ENCODE measurements at regions not wholly inside any gene's neighbourhood (a gene's known extent, or its start where the extent isn't known, plus 50 kb on each side); places are given as distances from the start of the nearest gene placed in this dataset.

DNA sequence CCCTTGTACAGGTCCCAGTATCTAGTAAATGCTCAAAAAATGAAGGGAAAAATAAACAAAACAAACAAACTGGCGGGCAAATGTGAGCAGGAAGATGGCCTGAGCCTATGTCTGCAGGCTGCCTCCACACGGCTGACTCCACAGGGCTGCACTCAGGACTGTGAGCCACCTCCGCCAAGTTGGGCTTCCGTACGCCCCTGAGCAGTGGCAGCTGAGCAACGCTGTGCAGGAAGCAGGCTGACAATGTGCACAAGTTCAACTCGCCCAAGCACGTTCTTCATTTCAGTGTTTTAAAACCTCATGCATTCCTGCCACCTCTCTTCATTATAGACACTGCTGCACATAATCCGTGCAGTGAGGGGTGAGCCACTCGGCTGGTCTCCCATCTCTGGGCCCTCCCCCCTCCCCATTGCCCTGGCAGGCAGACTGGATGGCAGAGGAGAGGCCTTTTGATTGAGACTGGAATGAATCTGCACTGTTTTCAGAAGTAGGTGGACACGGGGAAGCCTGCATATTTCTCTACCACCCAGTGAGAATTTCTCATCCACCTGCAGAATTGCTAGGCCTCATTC, 915.3 kb downstream of the UQCRFS1 start:
- H2BK12ac ChIP-seq (ENCODE audit: insufficient read length, low read depth, low read length), result no peak overlapping the region
- TF ChIP-seq, protein P1, sequence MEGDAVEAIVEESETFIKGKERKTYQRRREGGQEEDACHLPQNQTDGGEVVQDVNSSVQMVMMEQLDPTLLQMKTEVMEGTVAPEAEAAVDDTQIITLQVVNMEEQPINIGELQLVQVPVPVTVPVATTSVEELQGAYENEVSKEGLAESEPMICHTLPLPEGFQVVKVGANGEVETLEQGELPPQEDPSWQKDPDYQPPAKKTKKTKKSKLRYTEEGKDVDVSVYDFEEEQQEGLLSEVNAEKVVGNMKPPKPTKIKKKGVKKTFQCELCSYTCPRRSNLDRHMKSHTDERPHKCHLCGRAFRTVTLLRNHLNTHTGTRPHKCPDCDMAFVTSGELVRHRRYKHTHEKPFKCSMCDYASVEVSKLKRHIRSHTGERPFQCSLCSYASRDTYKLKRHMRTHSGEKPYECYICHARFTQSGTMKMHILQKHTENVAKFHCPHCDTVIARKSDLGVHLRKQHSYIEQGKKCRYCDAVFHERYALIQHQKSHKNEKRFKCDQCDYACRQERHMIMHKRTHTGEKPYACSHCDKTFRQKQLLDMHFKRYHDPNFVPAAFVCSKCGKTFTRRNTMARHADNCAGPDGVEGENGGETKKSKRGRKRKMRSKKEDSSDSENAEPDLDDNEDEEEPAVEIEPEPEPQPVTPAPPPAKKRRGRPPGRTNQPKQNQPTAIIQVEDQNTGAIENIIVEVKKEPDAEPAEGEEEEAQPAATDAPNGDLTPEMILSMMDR (conservative IDR thresholded peaks at IDR 0.05), result no peak
- no peak overlapping the region for H3K4me2 ChIP-seq (ENCODE audit: insufficient read depth, insufficient read length, low read length)
- no peak overlapping the region for H3K14ac ChIP-seq (ENCODE audit: insufficient read depth, low read length)
- H3K23me2 ChIP-seq (ENCODE audit: insufficient read length, low read depth, low read length, poor library complexity, severe bottlenecking), result no peaks in the 10 kb centered on the region
- no peak overlapping the region for H2BK20ac ChIP-seq (ENCODE audit: low read depth, low read length, poor library complexity, severe bottlenecking)
- Mint-ChIP-seq H3K4me1 (peaks cover 31 to 33% of the 10 kb centered on the region in 2 experiments), H3K4me3 (no peak overlapping the region), H3K36me3 (ENCODE audit: insufficient read depth in 1 of 3, low read depth in 3 of 3) (no peaks in the 10 kb centered on the region; a peak in 1 of 7 replicates), H3K27ac (no peak overlapping the region), H3K9me3 (no peaks in the 10 kb centered on the region; a peak in 1 of 5 replicates), H3K27me3 (ENCODE audit: low read depth) (peaks cover 3% of the 10 kb centered on the region)
- H3K79me2 ChIP-seq (ENCODE audit: insufficient read depth, low read length), result no peaks in the 10 kb centered on the region
- no peaks in the 10 kb centered on the region for H3K79me1 ChIP-seq (ENCODE audit: insufficient read depth, low read depth, low read length, poor library complexity, severe bottlenecking)
- H3K9me3 ChIP-seq (ENCODE audit: control insufficient read depth, low read depth, low read length), result no peaks in the 10 kb centered on the region
- no peak overlapping the region for H3K4ac ChIP-seq (ENCODE audit: low read depth, low read length)
- no peak overlapping the region for H3K56ac ChIP-seq (ENCODE audit: insufficient read length, low read depth, low read length)
- H4K20me1 ChIP-seq (ENCODE audit: control insufficient read depth, insufficient read depth, insufficient read length), result no peaks in the 10 kb centered on the region
- no peak overlapping the region for H4K5ac ChIP-seq (ENCODE audit: insufficient read length, low read depth, low read length)
- no peak overlapping the region for H4K91ac ChIP-seq (ENCODE audit: insufficient read length, low read depth, low read length)
- no peak overlapping the region for H2BK15ac ChIP-seq (ENCODE audit: low read depth, low read length)
- no peak for DNase-seq
- no peak overlapping the region for H2AK5ac ChIP-seq (ENCODE audit: insufficient read length, low read length)
- no peak overlapping the region for H2BK120ac ChIP-seq (ENCODE audit: low read depth, low read length, poor library complexity, severe bottlenecking)
- H2AFZ ChIP-seq (ENCODE audit: low read length), result no peak overlapping the region
- peaks cover 8% of the 10 kb centered on the region for H3K4me1 ChIP-seq (ENCODE audit: insufficient read depth, low read length)
- H2BK5ac ChIP-seq (ENCODE audit: insufficient read length, low read length), result no peak overlapping the region
- no peaks in the 10 kb centered on the region for H3K27me3 ChIP-seq (ENCODE audit: insufficient read depth, low read length)
- H3K23ac ChIP-seq (ENCODE audit: insufficient read length, low read depth, low read length), result no peak overlapping the region
- H3K18ac ChIP-seq (ENCODE audit: insufficient read length, low read depth, low read length), result no peak overlapping the region
- H3T11ph ChIP-seq (ENCODE audit: low read length), result no peak overlapping the region
- H4K8ac ChIP-seq (replicated peaks; ENCODE audit: insufficient read length, low read depth, low read length), result no peak overlapping the region
- WGBS (ENCODE audit: extremely low coverage, insufficient read length, low lambda C conversion rate), result no CpG with 5 or more reads among the region's 11 CpGs
- no peak overlapping the region for H3K9ac ChIP-seq (ENCODE audit: extremely low read depth, insufficient read length, low read length)
- no peak overlapping the region for H3K27ac ChIP-seq (ENCODE audit: insufficient read length, low read depth, low read length)
